ENCODE measurements at regions not wholly inside any gene's neighbourhood (a gene's known extent, or its start where the extent isn't known, plus 50 kb on each side); places are given as distances from the start of the nearest gene placed in this dataset.

GRCh38 chr16:79757163-79757562 lies 156.6 kb upstream of the MAF start:
- no peaks in the 10 kb centered on the region for H3K27me3 ChIP-seq
- no peaks in the 10 kb centered on the region for H3K36me3 ChIP-seq
- H3K27ac ChIP-seq = no peak overlapping the region
- no peak for DNase-seq
- intact Hi-C loops (cut with DNase I; ENCODE audit: low total_unique reads) = no loop called here
- no peaks in the 10 kb centered on the region for H3K9me3 ChIP-seq
- TF ChIP-seq POLR2AphosphoS5 (IDR thresholded peaks at IDR 0.05) (no peak), EP300 (IDR thresholded peaks at IDR 0.05) (no peak), POLR2A (IDR thresholded peaks at IDR 0.05) (no peak), CTCF (IDR thresholded peaks at IDR 0.05) (no peak)
- H3K4me1 ChIP-seq = peaks cover 0 to 22% (median 13%) of the 10 kb centered on the region in 4 donors
- WGBS, 5 donors = 83 to 93% (median 87%) methylated on average over 5 of the region's 5 CpGs
- no peak overlapping the region for H3K4me3 ChIP-seq

GRCh38 chr16:79756571-79756970 lies 156.0 kb upstream of the MAF start:
- DNase-seq = no peak
- H3K36me3 ChIP-seq = no peaks in the 10 kb centered on the region
- no peak overlapping the region for H3K27ac ChIP-seq
- no peak overlapping the region for H3K4me3 ChIP-seq
- WGBS, 5 donors = 90 to 94% (median 92%) methylated on average over 5 of the region's 5 CpGs
- peaks cover 0 to 28% (median 15%) of the 10 kb centered on the region in 4 donors for H3K4me1 ChIP-seq
- no peaks in the 10 kb centered on the region for H3K27me3 ChIP-seq
- no peaks in the 10 kb centered on the region for H3K9me3 ChIP-seq
- TF ChIP-seq POLR2AphosphoS5 (IDR thresholded peaks at IDR 0.05) (no peak), POLR2A (IDR thresholded peaks at IDR 0.05) (no peak), EP300 (IDR thresholded peaks at IDR 0.05) (no peak), CTCF (IDR thresholded peaks at IDR 0.05) (no peak)
- intact Hi-C loops (cut with DNase I; ENCODE audit: low total_unique reads) = no loop called here

GRCh38 chr16:79754501-79754900 lies 154.0 kb upstream of the MAF start:
- H3K4me1 ChIP-seq = peaks cover 0 to 30% (median 18%) of the 10 kb centered on the region in 4 donors
- no peaks in the 10 kb centered on the region for H3K9me3 ChIP-seq
- H3K4me3 ChIP-seq = no peak overlapping the region
- no peaks in the 10 kb centered on the region for H3K27me3 ChIP-seq
- intact Hi-C loops (cut with DNase I; ENCODE audit: low total_unique reads) = no loop called here
- TF ChIP-seq POLR2AphosphoS5 (IDR thresholded peaks at IDR 0.05) (no peak), EP300 (IDR thresholded peaks at IDR 0.05) (no peak), POLR2A (IDR thresholded peaks at IDR 0.05) (no peak), CTCF (IDR thresholded peaks at IDR 0.05) (no peak)
- no peaks in the 10 kb centered on the region for H3K36me3 ChIP-seq
- H3K27ac ChIP-seq = peak overlapping the region in 1 of 5 donors; percentile 54
- DNase-seq = peak in 1 of 2 donors; percentile 39

- 14 to 35% (median 27%) methylated on average over 1 of the region's 1 CpG for WGBS, 5 donors
Observed at GRCh38 chr16:79754081-79754480, 153.5 kb upstream of the MAF start.

More at GRCh38 chr16:79754081-79754480, 153.5 kb upstream of the MAF start:
- no peak overlapping the region for H3K4me3 ChIP-seq
- no peak for DNase-seq
- TF ChIP-seq POLR2A (IDR thresholded peaks at IDR 0.05) (no peak), EP300 (IDR thresholded peaks at IDR 0.05) (no peak), CTCF (IDR thresholded peaks at IDR 0.05) (no peak)
- intact Hi-C loops (cut with DNase I; ENCODE audit: low total_unique reads) = no loop called here
- H3K36me3 ChIP-seq = no peaks in the 10 kb centered on the region
- no peaks in the 10 kb centered on the region for H3K9me3 ChIP-seq
- H3K27ac ChIP-seq = peak overlapping the region in 1 of 5 donors; percentile 54
- H3K27me3 ChIP-seq = no peaks in the 10 kb centered on the region
- peaks cover 0 to 30% (median 18%) of the 10 kb centered on the region in 4 donors for H3K4me1 ChIP-seq
